ENCODE measurements at regions not wholly inside any gene's neighbourhood (a gene's known extent, or its start where the extent isn't known, plus 50 kb on each side); places are given as distances from the start of the nearest gene placed in this dataset.
"Not testable (repeated sequence)": the region's sequence is repeated elsewhere in the genome, so short reads cannot be mapped to it uniquely, and the experiment has no call there.

DNA sequence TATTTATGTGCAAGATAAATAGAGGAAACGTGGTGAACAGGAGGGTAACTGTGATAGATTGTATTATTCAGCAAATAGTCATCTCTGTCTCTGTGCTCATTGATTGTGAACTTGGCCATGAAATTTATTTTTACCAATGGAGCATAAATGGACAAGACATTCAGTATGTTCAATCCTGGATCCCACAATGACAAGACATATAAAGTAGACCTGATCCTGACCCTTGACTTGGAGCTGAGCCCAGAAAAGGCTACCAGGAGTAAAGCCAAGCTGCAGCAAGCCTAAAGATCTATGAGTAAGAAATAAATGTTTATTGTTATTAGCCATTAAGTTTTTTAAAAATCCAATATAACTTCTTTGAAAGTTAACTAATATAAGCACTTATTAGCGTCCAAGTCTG lies 531.2 kb downstream of the PIK3C3 start:
- no peak for DNase-seq

DNA sequence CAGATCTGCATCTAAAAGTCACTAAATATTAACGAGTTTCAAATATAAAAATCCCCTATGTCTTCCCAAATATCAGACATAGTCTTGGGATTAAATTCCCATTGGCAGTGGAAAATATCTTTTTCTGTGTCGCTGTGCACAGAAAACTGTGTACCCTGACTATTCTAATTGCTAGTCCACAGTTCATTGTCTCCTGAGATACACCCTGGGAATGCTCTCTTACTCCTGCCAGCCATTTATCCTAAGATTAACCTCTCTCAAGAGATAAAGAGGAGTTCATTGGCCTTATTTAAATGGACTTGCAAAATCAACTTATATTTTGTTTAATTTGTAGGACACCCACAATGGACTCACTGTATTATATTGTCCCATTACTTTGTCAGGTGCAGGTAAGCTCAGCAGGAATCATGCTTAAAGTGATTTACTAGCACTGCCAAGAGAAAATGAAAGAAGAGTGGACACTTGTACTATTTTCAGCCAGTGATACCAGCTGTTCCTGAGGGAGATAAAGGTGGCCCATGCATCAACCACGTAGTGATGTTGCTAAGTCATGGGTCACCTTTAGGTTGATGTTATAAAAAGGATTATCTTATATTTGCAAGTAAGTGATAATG lies 553.8 kb downstream of the PIK3C3 start:
- no peak for DNase-seq

DNA sequence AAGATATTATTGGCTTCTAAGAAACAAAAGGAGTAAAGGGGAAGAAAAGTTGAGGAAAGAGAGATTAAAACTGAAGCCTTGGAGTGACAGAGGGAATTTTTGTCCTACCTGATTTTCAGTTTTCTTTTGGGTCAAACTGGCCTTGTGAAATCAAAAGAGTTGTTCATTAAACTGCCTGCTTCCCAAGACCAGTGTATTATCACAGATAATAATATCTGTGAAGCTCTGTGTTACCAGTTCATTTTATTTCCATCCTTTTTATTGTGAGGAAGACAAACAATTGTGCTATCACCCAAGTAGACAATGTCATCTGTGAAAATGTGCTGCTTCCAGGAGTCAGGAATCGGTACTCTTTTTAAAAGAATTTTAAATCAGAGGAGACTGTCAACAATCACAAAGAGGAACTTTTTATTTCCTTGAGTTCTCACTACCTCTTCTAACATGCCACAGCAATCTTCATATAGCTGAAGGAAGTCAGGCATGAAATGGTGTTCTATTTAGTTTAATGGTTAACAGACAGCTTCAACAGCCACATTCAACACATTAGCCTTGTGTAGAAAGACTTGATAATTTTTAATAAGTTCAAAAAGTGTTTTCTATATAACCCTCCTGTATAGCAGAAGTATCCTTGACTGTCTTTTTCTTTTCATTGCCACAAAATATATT lies 554.8 kb downstream of the PIK3C3 start:
- DNase-seq, result no peak

DNA sequence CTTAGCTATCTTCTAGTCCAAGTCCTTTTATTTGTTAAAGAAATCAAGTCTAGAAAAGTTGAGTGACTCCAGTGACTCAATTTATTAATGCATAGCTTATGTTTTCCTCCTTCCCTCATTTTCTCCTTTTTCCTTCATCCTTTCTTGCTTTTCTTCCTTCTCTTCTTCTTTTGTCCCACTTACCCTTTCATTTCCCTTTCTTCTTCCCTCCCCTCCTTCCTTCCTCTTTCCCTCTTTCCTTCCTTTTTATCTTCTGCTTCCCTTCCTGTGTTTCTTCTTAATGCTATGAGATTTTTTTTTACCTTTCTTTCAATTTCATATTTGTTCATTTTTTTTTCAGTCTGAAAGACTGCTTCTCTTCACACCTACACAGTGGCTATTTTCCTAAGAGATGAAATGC lies 555.5 kb downstream of the PIK3C3 start:
- DNase-seq, result no peak

DNA sequence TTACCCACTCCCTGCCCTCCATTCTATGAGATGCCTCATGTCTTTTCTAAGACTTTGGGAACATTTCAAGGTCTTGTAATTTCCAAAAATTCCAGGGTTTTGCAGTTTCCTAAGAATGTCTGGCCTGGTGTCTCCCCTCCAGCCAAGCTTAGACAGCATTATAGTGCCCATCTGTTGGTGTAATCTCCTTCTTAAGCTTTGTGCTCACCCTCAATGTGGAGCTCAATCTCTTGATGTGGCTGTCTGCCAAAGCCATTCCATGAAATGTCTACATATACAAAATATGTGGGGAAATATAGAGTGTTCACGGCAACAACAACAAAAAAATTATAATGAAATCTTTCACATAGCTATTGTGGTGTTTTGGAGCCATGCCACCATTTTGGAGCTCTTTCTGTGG lies 558.4 kb downstream of the PIK3C3 start:
- no peak for DNase-seq

DNA sequence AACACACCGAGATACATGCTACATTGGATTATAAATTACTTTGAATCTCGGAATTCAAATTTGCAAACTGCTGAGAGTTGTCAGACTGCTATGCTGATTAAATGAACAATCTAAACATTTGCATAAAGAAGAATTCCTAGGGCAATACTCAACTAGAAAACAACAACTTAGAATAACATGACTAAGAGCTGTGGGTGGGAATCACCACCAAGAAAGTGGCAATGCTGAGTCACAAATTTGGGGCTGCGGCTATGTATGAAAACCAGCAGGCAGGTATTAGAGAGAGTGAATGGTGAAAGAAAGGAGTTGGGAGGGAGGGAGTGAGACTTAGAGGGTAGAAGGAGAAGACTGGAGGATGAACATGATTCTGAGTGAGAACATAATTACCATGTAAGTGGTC lies 559.5 kb downstream of the PIK3C3 start:
- no peak for DNase-seq

DNA sequence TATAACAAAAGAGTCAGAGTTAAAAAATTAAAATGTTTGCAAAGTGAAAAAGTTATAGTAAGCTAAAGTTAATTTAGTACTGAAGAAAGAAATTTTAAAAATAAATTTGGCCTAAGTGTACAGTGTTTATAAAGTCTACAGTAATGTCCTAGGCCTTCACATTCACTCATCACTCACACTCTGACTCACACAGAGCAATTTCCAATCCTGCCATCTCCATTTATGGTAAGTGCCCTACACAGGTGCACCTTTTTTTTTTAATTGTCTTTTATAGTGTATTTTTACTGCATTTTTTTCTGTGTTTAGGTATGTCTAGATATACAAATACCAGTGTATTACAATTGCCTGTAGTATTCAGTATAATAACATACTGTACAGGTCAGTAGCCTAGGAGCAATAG lies 562.9 kb downstream of the PIK3C3 start:
- no peak for DNase-seq

DNA sequence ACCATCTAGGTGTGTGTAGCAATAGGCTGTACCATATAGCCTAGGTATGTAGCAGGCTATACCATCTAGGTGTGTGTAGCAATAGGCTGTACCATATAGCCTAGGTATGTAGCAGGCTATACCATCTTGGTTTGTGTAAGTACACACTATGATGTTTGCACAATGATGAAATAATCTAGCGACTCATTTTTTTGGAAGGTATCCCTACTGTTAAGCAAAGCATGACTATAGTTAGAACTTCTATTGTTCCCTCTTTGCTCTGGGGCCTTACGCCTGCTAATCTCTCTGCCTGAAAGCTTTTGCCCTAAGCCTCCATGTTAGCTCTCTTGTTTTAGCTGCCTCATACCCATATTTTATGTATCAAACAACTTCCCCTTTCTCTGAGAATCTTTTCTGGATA lies 563.3 kb downstream of the PIK3C3 start:
- not testable (repeated sequence) for DNase-seq

DNA sequence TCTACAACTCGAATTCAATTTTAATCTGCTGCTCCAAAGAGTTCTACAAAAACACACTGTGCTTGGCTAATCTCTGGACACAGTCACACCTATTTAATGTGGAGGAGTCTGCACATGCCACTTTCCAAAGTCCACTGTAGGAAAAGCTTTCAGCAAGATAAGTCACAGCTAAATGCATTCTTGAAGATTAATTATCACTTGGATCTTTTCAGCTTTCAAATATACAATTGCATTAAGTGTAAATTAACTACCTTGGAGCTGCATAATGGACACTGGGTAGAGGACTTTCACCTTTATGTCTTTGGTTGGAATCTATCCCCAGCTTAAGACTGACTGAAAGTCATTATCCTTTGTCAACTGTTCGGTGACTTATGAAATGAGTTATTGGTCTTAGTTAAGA lies 565.1 kb downstream of the PIK3C3 start:
- DNase-seq, result no peak

DNA sequence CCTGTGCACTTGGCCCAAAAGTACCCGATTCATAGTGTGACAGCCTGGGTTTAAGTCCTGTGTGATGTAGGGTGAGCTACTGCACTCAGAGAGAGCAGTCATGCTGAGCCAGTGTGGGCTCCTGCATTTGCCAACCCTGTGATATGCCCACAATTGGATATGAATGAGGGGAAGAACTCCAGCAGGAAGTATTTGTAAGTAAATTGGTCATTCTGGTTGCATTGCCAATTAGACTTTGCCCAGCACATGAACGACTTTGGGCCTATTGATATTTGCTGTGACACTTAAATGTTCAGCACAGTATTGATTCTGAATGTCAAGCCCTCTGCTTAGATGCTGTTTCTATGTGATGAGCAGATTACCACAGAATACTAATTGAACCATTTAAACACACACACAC lies 570.9 kb downstream of the PIK3C3 start:
- no peak for DNase-seq

DNA sequence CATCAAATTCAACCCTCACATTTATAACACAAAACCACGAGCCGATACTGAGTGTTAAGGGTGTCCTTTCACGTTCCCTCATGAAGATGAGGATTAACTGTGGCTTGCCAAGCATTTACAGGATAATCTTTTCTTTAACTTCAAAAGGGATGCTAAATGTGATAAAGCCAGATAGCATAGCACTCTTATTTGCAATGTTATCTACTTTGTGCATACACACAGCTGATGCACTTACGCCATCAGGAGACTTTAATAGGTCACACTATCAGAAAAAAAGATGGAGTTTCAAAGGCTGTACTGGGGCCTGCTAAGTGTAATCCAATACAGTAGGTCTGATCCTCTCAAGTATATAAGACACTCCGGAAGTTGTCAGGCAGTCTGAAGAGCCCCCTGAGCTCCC lies 572.7 kb downstream of the PIK3C3 start:
- DNase-seq, result no peak

DNA sequence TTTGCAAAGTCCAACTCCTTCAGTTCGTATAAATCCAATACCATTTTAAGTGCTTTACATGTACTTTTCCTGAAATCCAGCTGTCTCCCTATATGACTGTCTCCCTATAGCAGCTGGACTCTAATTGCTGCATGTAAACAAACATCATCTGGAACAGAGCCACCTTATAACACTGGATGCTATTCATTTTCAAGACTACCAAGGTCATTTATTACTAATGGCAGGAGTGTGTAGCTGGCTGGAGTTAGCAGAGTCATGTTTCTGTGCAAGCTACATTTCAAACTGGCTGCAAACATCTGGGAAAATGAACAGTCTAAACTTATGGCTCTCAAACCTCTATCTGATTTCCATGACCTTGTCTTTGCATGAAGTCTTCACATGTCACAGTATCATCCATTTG lies 575.2 kb downstream of the PIK3C3 start:
- DNase-seq, result no peak

DNA sequence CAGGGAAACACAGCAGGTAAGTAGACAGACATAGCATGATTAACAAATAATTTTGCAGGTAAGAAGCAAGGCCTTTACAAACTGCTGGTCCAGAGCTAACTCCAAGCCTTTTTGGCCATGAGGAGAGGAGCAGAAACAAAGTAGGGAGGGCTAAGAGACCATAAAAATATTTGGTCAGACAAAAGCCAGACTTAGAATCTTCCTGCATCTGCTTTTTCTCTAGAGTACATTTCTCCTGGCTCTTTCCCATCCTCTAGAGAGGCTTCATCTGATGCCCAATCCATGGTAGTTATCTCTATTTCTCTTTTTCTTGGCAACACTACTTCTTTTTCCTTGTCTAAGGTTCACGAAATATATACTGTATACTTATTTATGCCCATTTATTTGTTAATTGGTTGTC lies 577.1 kb downstream of the PIK3C3 start:
- DNase-seq, result no peak

DNA sequence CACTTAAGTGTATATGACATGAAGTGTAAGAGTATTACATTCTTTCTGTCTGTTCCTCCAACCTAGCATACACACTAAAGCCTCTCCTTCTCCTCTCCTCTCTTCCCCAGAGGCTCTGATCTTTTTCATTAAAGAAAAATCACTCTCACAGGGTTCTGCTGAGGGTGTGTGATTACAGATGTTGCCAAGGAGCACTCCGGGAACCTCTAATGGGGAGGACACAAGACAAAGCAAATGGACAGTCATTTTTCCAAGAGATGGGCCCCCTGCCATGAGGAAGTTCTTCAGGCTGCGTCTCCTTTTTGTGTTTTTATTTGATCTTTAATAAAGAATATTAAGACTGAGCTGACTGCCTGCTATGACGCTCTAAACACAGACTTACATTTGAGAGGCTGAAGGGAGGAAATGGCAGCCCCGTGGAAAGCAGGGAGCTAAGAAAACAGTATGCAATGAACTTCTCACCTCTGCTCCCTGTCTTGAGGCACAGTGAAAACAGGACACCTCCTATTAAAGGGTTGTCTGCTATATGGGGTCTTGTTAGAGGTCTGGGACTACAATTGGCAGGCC lies 578.1 kb downstream of the PIK3C3 start:
- no peak for DNase-seq

DNA sequence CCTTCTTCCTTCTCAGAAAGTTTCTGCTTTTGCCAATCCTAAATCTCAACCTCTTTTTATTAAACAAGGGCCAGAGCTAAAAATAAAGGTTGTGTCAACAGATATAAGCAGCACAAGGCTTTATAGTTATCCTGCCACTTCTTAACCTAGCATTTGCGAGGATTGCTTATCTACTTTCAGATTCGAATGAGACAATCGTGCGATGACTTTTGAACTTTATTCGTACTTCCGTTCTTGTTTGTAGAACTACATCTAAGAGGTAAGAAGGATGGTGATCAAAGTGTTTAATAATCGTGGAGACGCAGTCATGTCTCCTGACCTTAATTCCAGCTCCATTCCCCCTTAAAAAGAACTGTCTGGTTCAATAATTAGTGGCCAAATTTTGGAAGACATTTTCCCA lies 578.6 kb downstream of the PIK3C3 start:
- no peak for DNase-seq

DNA sequence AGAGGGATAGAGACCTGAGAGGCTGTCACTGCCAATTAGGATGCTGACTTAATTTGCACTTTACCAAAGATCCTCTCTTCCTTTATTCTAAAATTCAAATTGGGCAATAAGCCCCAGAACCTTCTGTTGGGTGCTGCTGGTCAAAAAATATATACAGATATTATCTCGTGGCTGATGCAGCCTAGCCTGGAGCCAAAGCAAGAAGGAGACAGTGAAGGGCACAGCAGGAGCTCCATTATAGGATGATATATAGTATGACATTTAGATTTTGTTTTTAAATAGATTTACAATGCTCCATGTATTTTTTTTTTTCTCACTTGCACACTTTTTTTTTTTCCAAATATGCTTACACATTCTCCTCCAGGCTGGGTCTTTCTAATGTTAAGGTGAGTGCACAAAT lies 579.3 kb downstream of the PIK3C3 start:
- no peak for DNase-seq

DNA sequence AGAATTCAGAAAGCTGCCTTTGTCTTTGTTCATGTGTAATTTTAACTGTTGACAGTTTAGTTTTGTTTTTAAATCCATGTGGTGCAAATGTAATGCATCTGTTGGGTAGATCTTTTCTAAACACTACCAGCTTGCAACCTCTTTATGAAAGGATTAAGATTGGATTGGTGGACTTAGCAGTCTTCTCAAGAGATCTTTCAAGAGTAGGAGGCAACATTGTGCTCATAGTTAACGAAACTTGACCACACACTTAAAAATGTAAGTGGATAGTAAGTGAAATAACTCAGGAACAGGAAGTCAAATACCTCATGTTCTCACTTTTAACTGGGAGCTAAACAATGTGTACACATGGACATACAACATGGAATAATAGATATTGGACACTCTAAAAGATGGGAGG lies 579.0 kb downstream of the RIT2 start:
- DNase-seq, result no peak

DNA sequence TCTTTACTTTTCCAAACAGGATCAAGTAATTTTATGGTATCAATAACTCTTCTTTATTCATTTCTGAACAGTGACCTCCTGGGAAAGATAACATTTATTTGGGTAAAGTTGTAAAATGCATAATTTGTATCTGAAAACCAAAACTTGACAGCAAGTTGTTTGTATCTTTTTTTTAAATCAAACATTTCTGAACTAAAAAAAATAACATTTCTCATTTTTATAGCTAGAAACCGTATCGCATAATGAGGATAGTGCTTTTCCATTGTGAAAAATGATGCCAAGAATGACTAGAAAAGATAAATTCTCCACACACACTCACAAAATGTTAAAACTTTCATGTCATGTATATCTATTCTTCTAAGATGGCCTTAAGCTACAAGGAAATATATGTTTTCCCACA lies 578.2 kb downstream of the RIT2 start:
- no peak for DNase-seq

DNA sequence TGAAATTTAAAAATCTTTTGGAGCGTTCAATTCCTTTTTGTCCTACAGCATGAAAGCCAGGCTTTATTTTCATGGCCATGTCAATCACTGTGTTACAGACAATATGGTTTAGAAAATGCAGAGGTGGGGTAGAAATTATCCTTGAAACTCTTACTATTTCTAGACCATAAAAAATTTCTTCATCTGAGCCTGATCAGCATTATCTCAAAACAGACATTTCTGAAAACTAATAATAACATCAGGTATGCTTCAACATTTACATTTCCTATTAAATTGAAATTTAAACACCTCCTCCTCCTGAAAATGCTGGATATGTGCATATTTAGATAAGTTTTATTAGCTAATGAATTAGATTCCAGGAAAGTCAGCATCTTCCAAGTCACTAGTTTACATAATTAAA lies 570.6 kb downstream of the RIT2 start:
- no peak for DNase-seq

DNA sequence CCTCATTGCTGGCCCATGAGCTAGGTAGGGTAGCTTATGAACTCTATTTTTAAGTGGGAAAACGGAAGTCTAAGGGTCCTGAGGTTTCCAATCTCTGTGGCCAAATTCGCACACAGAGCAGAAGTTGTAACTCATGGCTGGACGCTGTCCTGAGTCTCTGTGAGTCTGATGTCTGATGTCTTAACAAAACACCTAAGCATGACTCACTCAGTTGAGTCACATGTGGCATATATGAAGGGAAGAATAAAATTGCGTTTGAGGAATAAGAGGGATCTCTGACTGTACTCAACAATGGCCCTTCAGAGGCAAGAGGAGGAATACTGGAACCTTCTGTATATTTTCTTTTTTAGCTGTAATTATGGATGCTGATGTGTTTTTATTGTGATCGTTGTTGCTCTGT lies 569.7 kb downstream of the RIT2 start:
- DNase-seq, result no peak

DNA sequence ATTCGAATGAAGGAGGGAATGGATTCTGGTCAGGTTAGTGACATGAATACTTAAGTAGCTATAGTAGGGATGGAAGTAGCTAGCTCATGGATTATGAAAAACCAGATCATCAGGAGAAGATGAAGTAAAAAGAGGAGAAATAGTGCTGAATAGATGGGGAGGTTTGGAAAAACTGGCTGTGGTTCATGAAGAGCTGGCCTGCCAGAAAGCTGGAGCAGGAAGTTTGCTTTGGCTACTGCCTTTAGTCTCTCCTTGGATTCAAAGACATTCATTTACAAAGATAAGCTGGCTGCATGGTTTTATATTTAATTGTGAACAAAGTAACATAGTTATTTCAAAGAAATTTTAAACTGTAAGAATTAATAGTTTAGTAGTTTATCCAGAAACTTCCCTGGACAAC lies 567.0 kb downstream of the RIT2 start:
- DNase-seq, result no peak

DNA sequence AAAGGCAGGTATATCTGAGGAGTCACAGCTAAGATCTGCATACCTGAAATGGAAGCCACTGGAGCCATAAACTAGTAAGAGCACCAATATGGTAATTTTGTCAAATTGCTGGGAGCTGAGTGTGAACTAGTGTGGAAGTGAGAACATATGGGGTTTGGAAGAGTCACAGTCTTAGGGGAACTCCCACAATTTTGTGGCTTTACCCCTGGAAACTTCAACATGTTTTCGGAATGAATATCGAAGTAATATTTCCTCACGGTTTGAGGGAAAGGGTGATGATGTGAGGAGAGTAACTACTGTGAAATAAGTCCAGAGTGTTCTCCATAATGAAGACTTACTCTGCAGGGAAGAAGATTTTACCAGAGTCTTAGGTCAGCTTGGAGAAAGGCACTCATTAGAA lies 565.9 kb downstream of the RIT2 start:
- no peak for DNase-seq

DNA sequence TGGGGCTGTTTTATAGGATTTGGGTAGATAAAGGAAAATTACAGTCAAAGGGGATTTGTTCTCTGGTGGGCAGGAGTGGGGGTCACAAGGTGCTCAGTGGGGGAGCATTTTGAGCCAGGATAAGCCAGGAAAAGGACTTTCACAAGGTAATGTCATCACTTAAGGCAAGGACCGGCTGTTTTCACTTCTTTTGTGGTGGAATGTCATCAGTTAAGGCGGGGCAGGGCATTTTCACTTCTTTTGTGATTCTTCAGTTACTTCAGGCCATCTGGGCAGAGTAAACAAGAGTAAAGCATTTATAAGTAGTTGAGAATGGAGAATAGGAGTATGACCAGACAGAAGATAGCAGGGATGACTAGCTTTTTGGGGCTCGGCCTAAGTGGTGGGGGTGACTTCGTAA lies 562.9 kb downstream of the RIT2 start:
- not testable (repeated sequence) for DNase-seq

DNA sequence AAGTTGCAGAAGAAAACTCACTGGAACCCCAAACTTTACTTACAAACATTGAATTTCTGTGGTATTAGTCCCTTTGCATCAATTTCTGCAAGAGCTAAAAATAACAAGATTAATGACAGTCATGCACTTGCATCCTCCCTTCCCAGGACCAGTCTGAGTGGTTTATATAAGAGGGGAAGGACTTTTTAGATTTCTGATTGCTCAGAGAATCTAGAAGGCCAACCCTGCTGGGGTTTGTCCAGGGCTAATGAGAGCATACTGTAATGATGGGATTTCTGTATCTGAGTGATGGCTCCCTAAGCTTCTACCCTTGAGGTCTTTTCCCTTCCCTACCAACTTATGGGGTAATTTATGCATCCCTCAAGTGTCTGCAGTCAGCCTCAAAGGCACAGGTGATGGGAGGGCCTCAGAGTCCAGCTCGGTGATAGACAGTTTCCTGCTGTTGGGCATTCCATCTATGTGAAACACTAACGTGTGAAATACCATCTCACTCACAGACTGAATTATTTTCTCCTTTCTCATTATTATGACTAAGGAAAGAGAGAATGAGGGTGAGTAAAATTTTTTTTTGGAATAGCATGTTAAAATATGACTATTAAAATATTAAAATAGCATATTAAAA lies 556.3 kb downstream of the RIT2 start:
- DNase-seq, result no peak

DNA sequence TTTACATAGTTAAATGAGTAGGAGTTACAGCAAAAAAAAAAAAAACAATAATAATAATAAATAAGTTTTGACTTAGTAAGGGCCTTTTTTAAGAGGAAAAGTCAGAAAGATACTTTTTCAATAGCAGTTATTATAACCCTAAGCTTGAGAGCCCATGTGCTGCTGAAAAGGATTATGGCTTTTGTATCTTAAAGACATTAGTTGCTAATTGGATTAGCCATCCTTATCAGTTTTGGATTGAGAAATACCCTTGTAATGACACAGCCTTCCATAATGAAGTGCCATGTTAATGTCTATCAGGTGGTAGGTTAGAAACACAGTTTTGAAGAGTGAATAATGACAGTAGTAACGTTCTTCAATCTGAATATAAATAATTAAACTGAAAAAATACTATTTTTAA lies 554.0 kb downstream of the RIT2 start:
- DNase-seq, result no peak
